Uterus (tissue), 2 donors: ENCODE measurements at regions not wholly inside any gene's neighbourhood (a gene's known extent, or its start where the extent isn't known, plus 50 kb on each side); places are given as distances from the start of the nearest gene placed in this dataset.

Experiments
- CTCF ChIP-seq, 4 experiments: fragments of 200-600 bp in 2 of 4; fragments of 450-650 bp in 2 of 4; sonication (generic) in 2 of 4; IDR thresholded peaks; one replicate each; pipeline ENCODE4 v1.5.1; 2016 to 2019; ENCODE audit warnings: antibody characterized with exemption in 4 of 4, mild to moderate bottlenecking in 2 of 4, moderate library complexity in 1 of 4
- POLR2A ChIP-seq, 2 donors: fragments of 450-650 bp; IDR thresholded peaks; one replicate each; pipeline ENCODE4 v1.6.1; 2016; ENCODE audit warnings: antibody characterized with exemption in 2 of 2, mild to moderate bottlenecking in 1 of 2, moderate library complexity in 1 of 2

DNA sequence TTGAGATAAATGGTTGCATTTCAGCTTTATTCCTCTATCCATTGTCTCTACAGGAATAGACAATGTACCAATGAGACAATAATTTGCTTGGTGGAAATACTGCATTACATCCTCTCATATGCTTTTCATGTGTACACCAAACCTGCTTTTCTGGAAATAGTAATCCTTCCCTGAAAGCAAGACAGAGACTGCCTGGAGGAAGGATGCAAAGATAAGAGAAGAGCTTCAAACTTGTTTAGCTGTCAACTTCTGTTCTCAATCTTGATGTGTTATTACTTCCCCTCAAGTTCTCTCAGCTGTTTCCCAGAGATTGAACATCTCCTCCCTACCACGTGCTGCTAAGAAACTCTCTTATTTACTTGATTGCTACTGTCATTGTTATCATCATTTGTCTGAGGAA is 1125.4 kb upstream of the TMPRSS15 start:
- TF ChIP-seq CTCF (IDR thresholded peaks at IDR 0.05) (no peak), POLR2A (IDR thresholded peaks at IDR 0.05) (no peak)
